Loucy (cell line): ENCODE measurements at regions not wholly inside any gene's neighbourhood (a gene's known extent, or its start where the extent isn't known, plus 50 kb on each side); places are given as distances from the start of the nearest gene placed in this dataset.

ENCODE experiments used
- H2AFZ ChIP-seq: fragments of 200-600 bp; sonication (generic); 2 replicates; pipeline ENCODE4 v1.6.0; 2016; ENCODE audit warnings: antibody characterized with exemption, mild to moderate bottlenecking, low read length, moderate library complexity
- H3F3A ChIP-seq: fragments of 200-600 bp; 2 replicates; pipeline ENCODE4 v1.6.0; 2016; ENCODE audit warnings: antibody characterized with exemption, low read depth, mild to moderate bottlenecking
- H3K27me3 ChIP-seq: fragments of 200-600 bp; sonication (generic); 2 replicates; pipeline ENCODE4 v1.6.1; 2014; ENCODE audit warnings: low read length, mild to moderate bottlenecking; ENCODE audit not compliant: insufficient read depth, poor library complexity, severe bottlenecking
- H3K36me3 ChIP-seq: fragments of 200-600 bp; sonication (generic); 2 replicates; pipeline ENCODE4 v1.6.1; 2016; ENCODE audit warnings: low read length; ENCODE audit not compliant: insufficient read depth
- H3K4me1 ChIP-seq: fragments of 200-600 bp; sonication (generic); 2 replicates; pipeline ENCODE4 v1.5.1; 2014; ENCODE audit warnings: low read length, mild to moderate bottlenecking; ENCODE audit not compliant: insufficient read depth, poor library complexity, severe bottlenecking
- H3K4me2 ChIP-seq: fragments of 200-600 bp; sonication (generic); 2 replicates; pipeline ENCODE4 v1.6.0; 2014; ENCODE audit warnings: antibody characterized with exemption, low read length, low read depth, mild to moderate bottlenecking; ENCODE audit not compliant: poor library complexity, severe bottlenecking
- H3K4me3 ChIP-seq: fragments of 200-600 bp; sonication (generic); 2 replicates; pipeline ENCODE4 v1.5.1; 2014; ENCODE audit warnings: low read length, mild to moderate bottlenecking, mixed read lengths; ENCODE audit not compliant: poor library complexity, severe bottlenecking
- H3K79me2 ChIP-seq: fragments of 200-600 bp; sonication (generic); 2 replicates; pipeline ENCODE4 v1.6.1; 2014; ENCODE audit warnings: low read length; ENCODE audit not compliant: insufficient read depth
- H3K9ac ChIP-seq: fragments of 200-600 bp; sonication (generic); 2 replicates; pipeline ENCODE4 v1.6.0; 2014; ENCODE audit warnings: mild to moderate bottlenecking, low read depth, low read length, moderate library complexity; ENCODE audit not compliant: poor library complexity, severe bottlenecking
- H3K9me2 ChIP-seq: fragments of 200-600 bp; sonication (generic); replicated peaks from 2 replicates; pipeline ENCODE4 v1.6.1; 2016; ENCODE audit warnings: low read depth, low read length, mixed read lengths
- H3K9me3 ChIP-seq: fragments of 200-600 bp; sonication (generic); 2 replicates; pipeline ENCODE4 v1.6.1; 2014; ENCODE audit warnings: mild to moderate bottlenecking, antibody characterized with exemption, low read length, low read depth; ENCODE audit not compliant: insufficient read depth
- H4K20me1 ChIP-seq: fragments of 200-600 bp; sonication (generic); 2 replicates; pipeline ENCODE4 v1.6.0; 2014; ENCODE audit warnings: antibody characterized with exemption, low read length, mild to moderate bottlenecking; ENCODE audit not compliant: insufficient read depth, poor library complexity, severe bottlenecking
- CTCF ChIP-seq: fragments of 200-600 bp; sonication (generic); conservative IDR thresholded peaks from 2 replicates; pipeline ENCODE4 v1.5.1; 2014; ENCODE audit warnings: mild to moderate bottlenecking, antibody characterized with exemption, low read length
- EZH2phosphoT487 ChIP-seq: fragments of 200-600 bp; IDR thresholded peaks from 2 replicates; pipeline ENCODE4 v1.6.1; 2018; ENCODE audit warnings: antibody characterized with exemption, mild to moderate bottlenecking, moderate library complexity, borderline replicate concordance

GRCh38 chr1:116289193-116289592, 83.9 kb upstream of the ATP1A1 start:
- no peak overlapping the region for H3K4me2 ChIP-seq
- TF ChIP-seq EZH2phosphoT487 (no peak), CTCF (no peak)
- no peak overlapping the region for H3K4me3 ChIP-seq

GRCh38 chr1:116290085-116290705, 82.8 kb upstream of the ATP1A1 start:
- no peaks in the 10 kb centered on the region for H3F3A ChIP-seq
- H3K36me3 ChIP-seq: no peaks in the 10 kb centered on the region
- H3K9me2 ChIP-seq: no peaks in the 10 kb centered on the region
- no peak overlapping the region for H3K4me3 ChIP-seq
- no peak overlapping the region for H3K9ac ChIP-seq
- no peaks in the 10 kb centered on the region for H3K79me2 ChIP-seq
- H3K4me1 ChIP-seq: no peaks in the 10 kb centered on the region
- no peak overlapping the region for H3K4me2 ChIP-seq
- H3K27me3 ChIP-seq: no peaks in the 10 kb centered on the region
- H4K20me1 ChIP-seq: no peaks in the 10 kb centered on the region
- no peak overlapping the region for H2AFZ ChIP-seq
- TF ChIP-seq CTCF (no peak), EZH2phosphoT487 (no peak)
- H3K9me3 ChIP-seq: no peaks in the 10 kb centered on the region

More at GRCh38 chr1:116289193-116289592, 83.9 kb upstream of the ATP1A1 start:
- no peaks in the 10 kb centered on the region for H3K4me1 ChIP-seq
- no peaks in the 10 kb centered on the region for H4K20me1 ChIP-seq
- no peak overlapping the region for H2AFZ ChIP-seq
- H3F3A ChIP-seq: no peaks in the 10 kb centered on the region
- no peaks in the 10 kb centered on the region for H3K79me2 ChIP-seq
- H3K9me3 ChIP-seq: no peaks in the 10 kb centered on the region
- H3K9me2 ChIP-seq: no peaks in the 10 kb centered on the region
- H3K27me3 ChIP-seq: no peaks in the 10 kb centered on the region
- H3K9ac ChIP-seq: no peak overlapping the region
- no peaks in the 10 kb centered on the region for H3K36me3 ChIP-seq

- no peak overlapping the region for H3K4me2 ChIP-seq
- no peaks in the 10 kb centered on the region for H4K20me1 ChIP-seq
- no peak overlapping the region for H2AFZ ChIP-seq
- H3F3A ChIP-seq: no peaks in the 10 kb centered on the region
- no peaks in the 10 kb centered on the region for H3K79me2 ChIP-seq
- H3K4me3 ChIP-seq: no peak overlapping the region
- H3K27me3 ChIP-seq: no peaks in the 10 kb centered on the region
- H3K9ac ChIP-seq: no peak overlapping the region
- no peaks in the 10 kb centered on the region for H3K9me3 ChIP-seq
- TF ChIP-seq CTCF (no peak), EZH2phosphoT487 (no peak)
- H3K9me2 ChIP-seq: no peaks in the 10 kb centered on the region
- H3K36me3 ChIP-seq: no peaks in the 10 kb centered on the region
- H3K4me1 ChIP-seq: no peaks in the 10 kb centered on the region
Measured at GRCh38 chr1:116291024-116291423, 82.0 kb upstream of the ATP1A1 start.
